T47D (cell line): ENCODE measurements at regions not wholly inside any gene's neighbourhood (a gene's known extent, or its start where the extent isn't known, plus 50 kb on each side); places are given as distances from the start of the nearest gene placed in this dataset.

Experiments
- DNase-seq, 2 experiments: peaks; one replicate each; pipeline versions ENCODE4 v3.0.0 to v3.0.0-alpha.2; 2011 to 2012; ENCODE audit warnings: low read depth in 1 of 2, low spot score in 1 of 2
- JUND ChIP-seq: IDR thresholded peaks from 2 replicates; pipeline ENCODE4 v1.6.1; 2012; ENCODE audit warnings: low read depth
- in situ Hi-C: cut with HindIII; loops from 2 replicates; pipeline ENCODE4 v1.10.0; 2016; ENCODE audit warnings: low sequenced_read_pairs, low pct_unique_long_range_greater_than_20kb

DNA sequence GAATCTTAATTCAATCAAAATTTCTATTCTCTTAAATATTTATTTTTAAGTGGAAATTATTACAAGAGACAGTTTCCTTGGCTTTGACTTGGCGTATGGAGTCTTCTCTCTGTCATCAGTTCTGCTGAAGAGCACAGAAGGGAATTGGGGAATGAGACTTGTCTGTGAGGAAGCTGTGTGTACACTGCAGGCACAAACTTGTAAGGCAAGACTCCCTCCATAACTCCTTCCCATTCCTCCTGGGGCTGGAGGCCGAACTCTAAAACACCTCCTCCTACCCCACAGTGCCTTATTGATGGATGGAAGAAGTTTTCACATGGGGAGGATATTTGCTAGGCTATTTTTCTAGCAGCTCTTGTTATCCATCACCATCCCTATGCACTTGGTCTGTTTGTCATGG is 187.4 kb upstream of the ELL2 start:
- TF ChIP-seq JUND: no peak
- DNase-seq: no peak
- in situ Hi-C loops: no loop called here

DNA sequence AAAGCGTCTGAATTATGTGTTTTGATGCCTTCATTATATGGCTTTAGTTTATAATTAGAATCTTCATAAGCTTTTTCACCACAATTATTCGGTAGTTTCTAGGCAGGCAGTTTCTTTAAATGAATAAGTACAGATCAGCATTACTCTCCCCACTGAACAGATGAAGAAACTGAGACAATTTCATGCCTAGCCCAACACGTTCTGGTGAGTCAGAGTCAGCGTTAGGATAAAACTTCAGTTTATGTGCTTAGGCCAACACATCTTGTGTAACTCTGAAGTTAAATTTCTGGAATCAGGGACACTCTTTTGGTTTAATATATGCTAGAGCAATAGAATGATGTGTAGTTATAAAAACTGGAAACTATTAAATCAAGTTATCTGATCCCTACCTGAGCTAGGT is 186.7 kb upstream of the ELL2 start:
- no peak for TF ChIP-seq JUND
- in situ Hi-C loops: no loop called here
- DNase-seq: no peak

- DNase-seq: no peak
- in situ Hi-C loops: no loop called here
- TF ChIP-seq JUND: no peak
These were observed 186.2 kb upstream of the ELL2 start for GRCh38 chr5:96147866-96148265.

DNA sequence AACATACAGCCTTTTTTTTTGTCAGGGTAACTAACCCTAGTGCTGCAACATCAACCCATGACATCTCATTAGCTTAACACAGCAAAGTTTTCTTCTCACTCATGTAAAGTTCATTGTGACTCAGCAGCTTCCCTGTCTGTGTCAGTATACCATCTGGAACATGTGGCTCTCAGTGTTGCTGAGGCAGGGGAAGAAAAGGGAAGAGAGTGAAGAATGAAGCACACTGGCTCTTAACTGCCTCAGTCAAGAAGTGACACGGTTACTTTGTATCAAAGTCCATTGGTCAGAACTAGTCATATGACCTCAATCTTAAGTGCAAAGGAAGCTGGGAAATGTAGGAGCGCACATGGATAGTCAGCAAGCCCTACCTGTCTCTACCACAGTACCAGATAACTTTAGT is 185.0 kb upstream of the ELL2 start:
- no peak for TF ChIP-seq JUND
- DNase-seq: peak in 1 of 2 experiments; percentile 24
- in situ Hi-C loops: no loop called here

GRCh38 chr5:96144289-96144688 is 182.6 kb upstream of the ELL2 start:
- TF ChIP-seq JUND: no peak
- in situ Hi-C loops: no loop called here
- peak; percentile 50 to 84 for DNase-seq

DNA sequence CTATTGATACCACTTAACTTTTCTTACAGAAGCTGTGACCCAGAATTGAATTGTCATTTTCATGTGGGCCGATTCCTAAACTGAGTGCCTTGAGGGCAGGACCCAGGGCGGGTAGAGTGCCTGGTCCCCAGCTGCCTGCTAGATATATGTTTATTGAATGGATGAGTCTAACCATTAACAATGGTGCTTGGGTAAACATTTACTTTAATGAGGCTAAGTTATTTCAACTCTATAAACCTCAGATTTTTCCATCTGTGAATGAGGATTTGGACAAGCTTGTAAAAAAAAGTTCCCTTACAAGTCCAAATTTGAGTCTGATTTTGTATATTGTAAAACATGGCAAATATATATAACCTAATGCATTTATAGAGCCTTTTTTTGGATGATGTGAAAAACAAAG is 181.8 kb upstream of the ELL2 start:
- in situ Hi-C loops: no loop called here
- TF ChIP-seq JUND: no peak
- DNase-seq: no peak

DNA sequence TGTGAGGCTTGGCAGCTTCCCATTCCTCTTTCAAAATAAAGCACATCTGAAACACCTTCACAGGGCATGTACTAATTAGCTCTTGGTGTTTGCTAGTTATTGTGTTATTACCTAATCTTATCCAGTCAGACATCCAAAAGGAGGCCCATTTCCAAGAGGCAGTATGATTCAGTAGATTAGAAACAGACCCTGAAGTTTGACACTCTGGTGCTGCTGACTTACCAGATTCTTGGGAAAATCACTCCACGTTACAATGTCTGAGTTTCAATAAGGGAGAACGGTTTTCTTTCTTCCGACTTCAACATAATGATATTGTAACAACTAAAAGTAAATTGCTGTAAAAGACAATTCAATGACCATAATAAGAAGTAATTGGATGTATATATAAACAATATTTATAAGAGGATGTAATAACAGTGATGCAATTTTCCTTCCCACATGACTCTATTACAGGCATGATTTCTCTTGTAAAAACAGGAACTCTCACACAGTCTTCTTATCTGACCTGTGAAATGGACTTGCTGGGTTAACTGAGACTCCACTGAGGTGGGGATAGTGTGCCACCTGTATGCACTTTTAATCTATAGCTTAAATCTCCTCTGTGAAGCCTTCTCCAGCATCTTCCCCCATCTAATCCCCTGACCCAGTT is 181.3 kb upstream of the ELL2 start:
- in situ Hi-C loops: no loop called here
- no peak for DNase-seq
- no peak for TF ChIP-seq JUND

DNA sequence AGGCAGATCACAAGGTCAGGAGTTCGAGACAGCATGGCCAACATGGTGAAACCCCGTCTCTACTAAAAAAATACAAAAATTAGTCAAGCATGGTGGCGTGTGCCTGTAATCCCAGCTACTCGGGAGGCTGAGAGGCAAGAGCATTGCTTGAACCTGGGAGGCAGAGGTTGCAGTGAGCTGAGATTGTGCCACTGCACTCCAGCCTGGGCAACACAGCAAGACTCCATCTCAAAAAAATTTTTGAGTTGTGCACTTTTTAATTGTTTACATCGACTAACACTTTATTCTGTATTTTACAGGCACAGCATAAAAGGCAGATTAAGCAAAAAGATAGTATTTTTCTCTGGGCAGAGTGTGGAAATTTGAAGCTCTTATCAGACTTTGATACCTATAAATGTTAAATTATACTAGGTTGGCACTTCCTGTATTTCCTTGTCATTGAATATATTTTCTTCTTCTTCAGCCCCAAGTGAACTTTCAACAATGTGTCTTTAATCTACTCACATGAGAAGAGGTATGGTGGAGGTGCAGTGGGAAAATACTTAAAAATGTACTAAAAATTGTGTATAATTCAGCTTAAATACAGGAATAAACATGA is 180.6 kb upstream of the ELL2 start:
- in situ Hi-C loops: no loop called here
- no peak for DNase-seq
- TF ChIP-seq JUND: no peak

DNA sequence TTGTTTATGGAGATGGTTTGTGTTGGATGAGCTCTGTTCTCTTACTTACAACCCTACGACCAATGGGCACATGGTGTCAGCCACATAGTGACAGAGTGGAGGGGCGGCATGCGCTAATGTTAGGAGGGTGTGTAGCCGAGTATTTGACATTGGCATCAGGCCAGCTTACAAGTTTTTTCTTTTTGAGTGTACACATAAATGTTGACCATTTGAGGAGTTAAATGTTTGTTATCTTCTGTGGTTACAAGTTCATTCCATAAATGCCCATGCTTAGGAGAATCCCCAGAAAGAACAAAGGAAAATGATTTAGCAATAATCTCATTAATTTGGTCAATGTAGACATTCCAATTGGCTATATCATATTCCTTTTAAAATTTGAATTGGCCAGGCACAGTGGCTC is 180.1 kb upstream of the ELL2 start:
- no peak for TF ChIP-seq JUND
- DNase-seq: no peak
- in situ Hi-C loops: no loop called here

DNA sequence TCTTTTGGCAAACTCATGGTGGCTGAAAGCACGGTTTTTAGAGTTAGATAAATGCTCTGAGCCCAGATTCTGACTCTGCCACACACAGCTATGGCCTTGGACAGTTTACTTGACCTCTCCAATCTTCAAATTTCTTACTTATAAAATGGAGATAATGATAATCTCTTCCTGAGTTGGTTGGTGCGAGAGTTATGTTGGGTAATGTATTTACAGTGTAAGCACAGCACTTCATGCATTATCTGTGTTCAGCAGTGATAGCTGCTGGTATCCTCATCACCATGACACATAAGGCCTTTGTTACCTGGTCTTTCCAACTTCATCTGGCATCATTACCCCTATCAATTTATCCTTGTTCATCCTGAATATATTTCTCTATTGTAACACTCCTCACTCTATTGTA is 178.8 kb upstream of the ELL2 start:
- DNase-seq: no peak
- in situ Hi-C loops: no loop called here
- TF ChIP-seq JUND: no peak

DNA sequence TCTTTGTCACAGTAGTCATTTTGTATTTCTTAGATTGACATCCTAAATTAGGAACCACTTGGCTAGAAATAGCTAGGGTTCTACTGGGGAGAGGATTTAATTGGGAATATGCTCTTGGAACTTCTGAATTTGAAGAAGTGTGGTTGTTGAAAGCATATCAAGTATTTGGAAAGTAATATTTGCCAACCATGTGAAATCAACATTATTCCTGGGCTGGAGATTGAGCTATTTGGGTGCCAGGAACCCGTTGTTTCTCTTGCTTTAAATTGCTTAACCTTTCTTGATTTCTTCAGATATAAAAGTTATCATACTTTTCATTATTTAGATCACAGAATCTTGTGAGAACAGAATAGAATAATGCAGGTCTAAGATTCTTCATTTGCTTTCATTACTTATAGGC is 178.4 kb upstream of the ELL2 start:
- no peak for DNase-seq
- in situ Hi-C loops: no loop called here
- no peak for TF ChIP-seq JUND

- in situ Hi-C loops: no loop called here
- no peak for TF ChIP-seq JUND
These were observed 173.2 kb upstream of the ELL2 start for GRCh38 chr5:96134886-96135285.

GRCh38 chr5:96133341-96134079 is 171.9 kb upstream of the ELL2 start:
- in situ Hi-C loops: no loop called here
- no peak for TF ChIP-seq JUND
- no peak for DNase-seq

More at GRCh38 chr5:96134886-96135285, 173.2 kb upstream of the ELL2 start:
- no peak for DNase-seq

GRCh38 chr5:96129276-96129675 is 167.6 kb upstream of the ELL2 start:
- no peak for TF ChIP-seq JUND
- in situ Hi-C loops: no loop called here
- no peak for DNase-seq
